SK-N-SH treated with all-trans-retinoic acid at 6 μM for 48 hours (cell line): ENCODE measurements at regions not wholly inside any gene's neighbourhood (a gene's known extent, or its start where the extent isn't known, plus 50 kb on each side); places are given as distances from the start of the nearest gene placed in this dataset.

Source experiments
- ATAC-seq: fragments of 200-7000 bp; cut with Tn5 transposase; 3 replicates; pipeline ENCODE4 v1.9.1; 2020; ENCODE audit warnings: mild to moderate bottlenecking, moderate library complexity
- ARNTL ChIP-seq: fragments of 450-650 bp; formaldehyde crosslinking; IDR thresholded peaks from 2 replicates; pipeline ENCODE4 v1.5.0; 2020; ENCODE audit warnings: low read depth, mild to moderate bottlenecking, moderate library complexity, borderline replicate concordance
- BACH2 ChIP-seq: fragments of 250-450 bp; sonication (Bioruptor Pico); IDR thresholded peaks from 2 replicates; pipeline ENCODE4 v1.9.0; 2021; ENCODE audit warnings: mild to moderate bottlenecking, borderline replicate concordance
- CREB5 ChIP-seq: fragments of 250-450 bp; sonication (Bioruptor Pico); IDR thresholded peaks from 2 replicates; pipeline ENCODE4 v1.5.1; 2020; ENCODE audit warnings: low read depth, mild to moderate bottlenecking, moderate library complexity
- CSDC2 ChIP-seq: fragments of 250-450 bp; sonication (Bioruptor Pico); IDR thresholded peaks from 2 replicates; pipeline ENCODE4 v1.5.0; 2020; ENCODE audit warnings: mild to moderate bottlenecking, moderate library complexity
- ESRRG ChIP-seq: fragments of 250-450 bp; sonication (Bioruptor Pico); IDR thresholded peaks from 2 replicates; pipeline ENCODE4 v1.6.1; 2021; ENCODE audit warnings: mild to moderate bottlenecking
- GLIS3 ChIP-seq: fragments of 250-450 bp; sonication (Bioruptor Pico); IDR thresholded peaks from 2 replicates; pipeline ENCODE4 v1.5.0; 2020; ENCODE audit warnings: mild to moderate bottlenecking, moderate library complexity
- ISL1 ChIP-seq: fragments of 250-450 bp; sonication (Bioruptor Pico); IDR thresholded peaks from 2 replicates; pipeline ENCODE4 v2.1.2; 2022; ENCODE audit warnings: mild to moderate bottlenecking, moderate library complexity
- OSR1 ChIP-seq: fragments of 250-450 bp; sonication (Bioruptor Pico); IDR thresholded peaks from 2 replicates; pipeline ENCODE4 v1.8.0; 2022; ENCODE audit warnings: moderate library complexity, mild to moderate bottlenecking, inconsistent platforms
- PATZ1 ChIP-seq: fragments of 250-450 bp; sonication (Bioruptor Pico); IDR thresholded peaks from 2 replicates; pipeline ENCODE4 v1.8.0; 2020; ENCODE audit warnings: mild to moderate bottlenecking, moderate library complexity, borderline replicate concordance
- PPARA ChIP-seq: fragments of 250-450 bp; sonication (Bioruptor Pico); IDR thresholded peaks from 2 replicates; pipeline ENCODE4 v1.5.0; 2020; ENCODE audit warnings: mild to moderate bottlenecking, borderline replicate concordance
- RARB ChIP-seq: fragments of 250-450 bp; sonication (Bioruptor Pico); IDR thresholded peaks from 2 replicates; pipeline ENCODE4 v1.8.0; 2021; ENCODE audit warnings: mild to moderate bottlenecking, moderate library complexity
- SNAI2 ChIP-seq: fragments of 250-450 bp; sonication (Bioruptor Pico); IDR thresholded peaks from 2 replicates; pipeline ENCODE4 v1.5.0; 2020; ENCODE audit warnings: mild to moderate bottlenecking, moderate library complexity
- TCF4 ChIP-seq: fragments of 250-450 bp; sonication (Bioruptor Pico); IDR thresholded peaks from 2 replicates; pipeline ENCODE4 v1.8.0; 2021; ENCODE audit warnings: mild to moderate bottlenecking, moderate library complexity, borderline replicate concordance
- TOX ChIP-seq: fragments of 250-450 bp; sonication (Bioruptor Pico); IDR thresholded peaks from 2 replicates; pipeline ENCODE4 v1.8.0; 2021; ENCODE audit warnings: mild to moderate bottlenecking, moderate library complexity, borderline replicate concordance
- TSHZ2 ChIP-seq: fragments of 250-450 bp; sonication (Bioruptor Pico); IDR thresholded peaks from 2 replicates; pipeline ENCODE4 v1.5.0; 2020; ENCODE audit warnings: mild to moderate bottlenecking, moderate library complexity
- ZC3H10 ChIP-seq: fragments of 250-450 bp; sonication (Bioruptor Pico); IDR thresholded peaks from 2 replicates; pipeline ENCODE4 v1.5.1; 2021; ENCODE audit warnings: mild to moderate bottlenecking, moderate library complexity
- ZFP3 ChIP-seq: fragments of 250-450 bp; sonication (Bioruptor Pico); IDR thresholded peaks from 2 replicates; pipeline ENCODE4 v1.5.0; 2020; ENCODE audit warnings: mild to moderate bottlenecking, moderate library complexity
- ZFP30 ChIP-seq: fragments of 450-650 bp; formaldehyde crosslinking; IDR thresholded peaks from 2 replicates; pipeline ENCODE4 v1.5.0; 2022; ENCODE audit warnings: mild to moderate bottlenecking, moderate library complexity
- ZNF565 ChIP-seq: fragments of 450-650 bp; formaldehyde crosslinking; conservative IDR thresholded peaks from 2 replicates; pipeline ENCODE4 v1.5.0; 2020; ENCODE audit warnings: low read depth, mild to moderate bottlenecking, moderate library complexity
- ZNF70 ChIP-seq: fragments of 450-650 bp; formaldehyde crosslinking; IDR thresholded peaks from 2 replicates; pipeline ENCODE4 v1.5.0; 2020; ENCODE audit warnings: mild to moderate bottlenecking, moderate library complexity
- TF ChIP-seq, protein P1 (sequence below): fragments of 250-450 bp; sonication (Bioruptor Pico); IDR thresholded peaks from 2 replicates; pipeline ENCODE4 v1.8.0; 2021; ENCODE audit warnings: low read depth, mild to moderate bottlenecking, moderate library complexity, borderline replicate concordance
- TF ChIP-seq, protein P2 (sequence below): fragments of 250-450 bp; sonication (Bioruptor Pico); IDR thresholded peaks from 2 replicates; pipeline ENCODE4 v1.5.1; 2021; ENCODE audit warnings: mild to moderate bottlenecking, moderate library complexity

- TF ChIP-seq CSDC2 (CRISPR knock-in tag): no peak
- TF ChIP-seq OSR1 (CRISPR knock-in tag): no peak
- TF ChIP-seq ZFP30 (CRISPR knock-in tag): no peak
Measured at GRCh38 chr5:54837981-54838380, 147.4 kb downstream of the ESM1 start (continued).

DNA sequence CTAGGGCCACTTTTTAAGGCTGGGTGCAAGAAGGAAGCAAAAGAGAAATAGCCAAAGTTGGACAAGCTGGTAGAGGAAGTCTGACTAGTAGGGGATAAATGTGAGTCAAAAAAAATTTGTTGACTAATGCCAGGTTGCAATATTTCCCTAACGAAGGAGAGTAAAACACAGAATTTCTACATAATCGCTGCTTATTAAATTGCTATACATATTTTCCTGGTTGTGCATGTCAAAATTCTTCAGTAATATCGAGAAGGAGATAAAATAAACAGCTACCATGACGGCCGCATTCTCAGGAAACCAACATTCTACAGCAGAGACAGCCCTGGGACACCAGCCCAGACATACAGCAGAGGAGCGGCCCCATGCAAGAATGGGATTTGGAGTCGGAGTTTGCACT is 148.3 kb downstream of the ESM1 start:
- TF ChIP-seq RARB (CRISPR knock-in tag) (no peak), CREB5 (CRISPR knock-in tag) (no peak), ZNF70 (no peak), ARNTL (no peak), OSR1 (CRISPR knock-in tag) (no peak)
- TF ChIP-seq, protein P1, sequence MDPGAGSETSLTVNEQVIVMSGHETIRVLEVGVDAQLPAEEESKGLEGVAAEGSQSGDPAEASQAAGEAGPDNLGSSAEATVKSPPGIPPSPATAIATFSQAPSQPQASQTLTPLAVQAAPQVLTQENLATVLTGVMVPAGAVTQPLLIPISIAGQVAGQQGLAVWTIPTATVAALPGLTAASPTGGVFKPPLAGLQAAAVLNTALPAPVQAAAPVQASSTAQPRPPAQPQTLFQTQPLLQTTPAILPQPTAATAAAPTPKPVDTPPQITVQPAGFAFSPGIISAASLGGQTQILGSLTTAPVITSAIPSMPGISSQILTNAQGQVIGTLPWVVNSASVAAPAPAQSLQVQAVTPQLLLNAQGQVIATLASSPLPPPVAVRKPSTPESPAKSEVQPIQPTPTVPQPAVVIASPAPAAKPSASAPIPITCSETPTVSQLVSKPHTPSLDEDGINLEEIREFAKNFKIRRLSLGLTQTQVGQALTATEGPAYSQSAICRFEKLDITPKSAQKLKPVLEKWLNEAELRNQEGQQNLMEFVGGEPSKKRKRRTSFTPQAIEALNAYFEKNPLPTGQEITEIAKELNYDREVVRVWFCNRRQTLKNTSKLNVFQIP (CRISPR knock-in tag): no peak
- no peak for ATAC-seq

- ATAC-seq: no peak
Measured at GRCh38 chr5:54835647-54836046, 149.7 kb downstream of the ESM1 start.

More at GRCh38 chr5:54835647-54836046, 149.7 kb downstream of the ESM1 start:
- no peak for TF ChIP-seq ZNF565 (CRISPR knock-in tag)
- no peak for TF ChIP-seq PPARA (CRISPR knock-in tag)
- no peak for TF ChIP-seq TSHZ2 (CRISPR knock-in tag)
- TF ChIP-seq TOX (CRISPR knock-in tag): no peak
- TF ChIP-seq CSDC2 (CRISPR knock-in tag): no peak
- TF ChIP-seq, protein P2, sequence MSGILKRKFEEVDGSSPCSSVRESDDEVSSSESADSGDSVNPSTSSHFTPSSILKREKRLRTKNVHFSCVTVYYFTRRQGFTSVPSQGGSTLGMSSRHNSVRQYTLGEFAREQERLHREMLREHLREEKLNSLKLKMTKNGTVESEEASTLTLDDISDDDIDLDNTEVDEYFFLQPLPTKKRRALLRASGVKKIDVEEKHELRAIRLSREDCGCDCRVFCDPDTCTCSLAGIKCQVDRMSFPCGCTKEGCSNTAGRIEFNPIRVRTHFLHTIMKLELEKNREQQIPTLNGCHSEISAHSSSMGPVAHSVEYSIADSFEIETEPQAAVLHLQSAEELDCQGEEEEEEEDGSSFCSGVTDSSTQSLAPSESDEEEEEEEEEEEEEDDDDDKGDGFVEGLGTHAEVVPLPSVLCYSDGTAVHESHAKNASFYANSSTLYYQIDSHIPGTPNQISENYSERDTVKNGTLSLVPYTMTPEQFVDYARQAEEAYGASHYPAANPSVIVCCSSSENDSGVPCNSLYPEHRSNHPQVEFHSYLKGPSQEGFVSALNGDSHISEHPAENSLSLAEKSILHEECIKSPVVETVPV (CRISPR knock-in tag): no peak
- TF ChIP-seq BACH2 (CRISPR knock-in tag): no peak
- TF ChIP-seq RARB (CRISPR knock-in tag): no peak
- no peak for TF ChIP-seq PATZ1 (CRISPR knock-in tag)
- TF ChIP-seq, protein P1 (CRISPR knock-in tag): no peak
- TF ChIP-seq CREB5 (CRISPR knock-in tag): no peak
- TF ChIP-seq ZFP3 (CRISPR knock-in tag): no peak
- TF ChIP-seq ESRRG (CRISPR knock-in tag): no peak
- TF ChIP-seq ISL1 (CRISPR knock-in tag): no peak
- no peak for TF ChIP-seq ZFP30 (CRISPR knock-in tag)
- TF ChIP-seq GLIS3 (CRISPR knock-in tag): no peak
- no peak for TF ChIP-seq ZC3H10 (CRISPR knock-in tag)
- no peak for TF ChIP-seq TCF4
- TF ChIP-seq SNAI2 (CRISPR knock-in tag): no peak
